ENCODE measurements at regions not wholly inside any gene's neighbourhood (a gene's known extent, or its start where the extent isn't known, plus 50 kb on each side); places are given as distances from the start of the nearest gene placed in this dataset.

GRCh38 chr4:78691971-78692821 lies 84.0 kb upstream of the BMP2K start:
- intact Hi-C loops (cut with DNase I, micrococcal nuclease): no loop called here
- no peak overlapping the region for H3K4me3 ChIP-seq
- DNase-seq (no peak), ATAC-seq (peak; percentile 56)
- peaks cover 3% of the 10 kb centered on the region for H3K4me1 ChIP-seq (ENCODE audit: low read depth)
- H3K9me3 ChIP-seq: no peaks in the 10 kb centered on the region
- no peak for TF ChIP-seq CTCF (IDR thresholded peaks at IDR 0.05)
- H3K36me3 ChIP-seq (ENCODE audit: low read depth): no peaks in the 10 kb centered on the region

- no peaks in the 10 kb centered on the region for H3K9me3 ChIP-seq
- H3K36me3 ChIP-seq (ENCODE audit: low read depth): no peaks in the 10 kb centered on the region
- no peak for TF ChIP-seq CTCF (IDR thresholded peaks at IDR 0.05)
- no peak for ATAC-seq
- no peak overlapping the region for H3K4me3 ChIP-seq
- H3K4me1 ChIP-seq (ENCODE audit: low read depth): peaks cover 3% of the 10 kb centered on the region
- intact Hi-C loops (cut with DNase I, micrococcal nuclease): no loop called here
- DNase-seq: no peak
Measured at GRCh38 chr4:78692822-78693170, 83.4 kb upstream of the BMP2K start.

DNA sequence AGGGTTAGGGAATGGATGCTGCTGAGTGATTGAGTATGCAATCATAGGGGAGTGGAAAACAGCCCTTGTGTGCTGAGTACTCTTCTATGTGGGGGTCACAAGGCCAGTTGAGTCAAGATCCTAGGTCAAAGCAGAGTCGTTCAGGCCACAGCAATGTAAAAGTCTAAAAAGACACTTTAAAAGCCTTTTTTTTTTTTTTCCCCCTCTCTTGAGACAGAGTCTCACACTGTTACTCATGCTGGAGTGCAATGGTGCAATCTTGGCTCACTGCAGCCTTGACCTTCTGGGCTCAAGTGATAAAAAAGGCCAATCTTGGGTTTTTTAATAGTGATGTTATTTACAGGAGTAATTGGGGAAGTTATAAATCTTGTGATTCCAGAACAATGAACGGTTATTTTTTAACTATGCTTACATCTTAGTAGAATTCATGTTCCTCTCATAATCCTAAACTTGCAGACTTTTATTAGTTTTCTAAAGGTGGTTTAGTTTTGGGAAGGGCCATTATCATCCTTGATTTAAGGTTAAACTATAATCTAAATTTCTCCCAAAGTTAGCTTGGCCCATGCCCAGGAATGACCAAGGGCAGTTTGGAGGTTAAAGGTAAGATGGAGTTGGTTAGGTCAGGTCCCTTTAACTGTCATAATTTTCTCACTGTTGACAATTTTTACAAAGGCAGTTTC lies 82.2 kb upstream of the BMP2K start:
- no peaks in the 10 kb centered on the region for H3K9me3 ChIP-seq
- H3K36me3 ChIP-seq (ENCODE audit: low read depth): no peaks in the 10 kb centered on the region
- ATAC-seq (peak; percentile 66), DNase-seq (peak in 1 of 3 donors; percentile 31)
- peaks cover 3% of the 10 kb centered on the region for H3K4me1 ChIP-seq (ENCODE audit: low read depth)
- no peak for TF ChIP-seq CTCF (IDR thresholded peaks at IDR 0.05)
- no peak overlapping the region for H3K4me3 ChIP-seq
- intact Hi-C loops (cut with DNase I, micrococcal nuclease): no loop called here

DNA sequence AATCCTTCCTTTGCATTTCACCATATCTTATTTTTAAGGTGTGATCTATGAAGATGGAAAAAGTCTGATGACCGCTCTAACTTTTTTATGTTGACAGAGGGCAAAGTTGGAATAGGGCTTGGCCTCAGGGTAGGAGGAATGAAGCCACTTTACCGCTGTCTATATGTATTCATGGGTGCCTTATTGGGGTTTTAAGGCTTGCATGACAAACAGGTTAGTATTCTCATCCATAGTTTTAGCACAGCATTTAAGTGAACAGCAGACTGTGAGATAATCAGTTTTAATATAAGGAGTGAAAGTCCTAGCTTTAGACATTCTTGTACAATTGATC lies 81.7 kb upstream of the BMP2K start:
- peak; percentile 41 for ATAC-seq
- H3K36me3 ChIP-seq (ENCODE audit: low read depth): no peaks in the 10 kb centered on the region
- H3K4me3 ChIP-seq: no peak overlapping the region
- intact Hi-C loops (cut with DNase I, micrococcal nuclease): no loop called here
- TF ChIP-seq CTCF (IDR thresholded peaks at IDR 0.05): no peak
- DNase-seq: no peak
- H3K4me1 ChIP-seq (ENCODE audit: low read depth): peaks cover 3% of the 10 kb centered on the region
- no peaks in the 10 kb centered on the region for H3K9me3 ChIP-seq

DNA sequence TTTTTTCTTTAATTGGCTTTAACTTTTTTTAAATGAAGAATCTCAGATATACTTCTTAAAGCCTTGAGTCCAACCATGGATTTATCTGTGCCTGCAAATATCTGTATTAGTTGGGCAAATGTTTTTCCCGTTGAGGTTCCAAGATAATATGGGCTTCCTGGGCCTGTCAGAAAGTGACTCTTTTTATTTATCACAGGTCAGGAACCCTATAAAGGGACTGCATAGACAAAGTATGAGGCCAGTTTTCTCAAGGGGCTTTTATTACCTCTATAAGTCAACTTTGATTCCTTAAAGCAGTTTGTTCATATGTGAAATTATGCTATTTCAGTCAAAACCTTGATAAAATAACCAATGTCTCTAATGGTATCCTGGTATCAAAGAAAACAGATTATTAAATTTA lies 80.2 kb upstream of the BMP2K start:
- H3K4me3 ChIP-seq: no peak overlapping the region
- H3K4me1 ChIP-seq (ENCODE audit: low read depth): peaks cover 3% of the 10 kb centered on the region
- DNase-seq (no peak), ATAC-seq (no peak)
- H3K9me3 ChIP-seq: no peaks in the 10 kb centered on the region
- no peaks in the 10 kb centered on the region for H3K36me3 ChIP-seq (ENCODE audit: low read depth)
- TF ChIP-seq CTCF (IDR thresholded peaks at IDR 0.05): no peak
- intact Hi-C loops (cut with DNase I, micrococcal nuclease): no loop called here
